RWPE1 (cell line): ENCODE measurements at regions not wholly inside any gene's neighbourhood (a gene's known extent, or its start where the extent isn't known, plus 50 kb on each side); places are given as distances from the start of the nearest gene placed in this dataset.

Experiments
- CTCF ChIA-PET: fragments of 350-600 bp; sonication (Branson Sonifier 250); formaldehyde crosslinking; extraction: SDS; loops from one replicate; lab custom pipeline; 2021; lab: Yijun Ruan, JAX
- POLR2A ChIA-PET: fragments of 400-600 bp; formaldehyde crosslinking; extraction: SDS; loops from one replicate; lab custom pipeline; 2020; ENCODE audit warnings: antibody characterized with exemption; ENCODE audit not compliant: low non-redundant PET; lab: Yijun Ruan, JAX
- DNase-seq: peaks from one replicate; pipeline ENCODE4 v3.0.0; 2012; ENCODE audit warnings: low spot score
- H3K27ac ChIP-seq: fragments of 450-650 bp; 2 replicates; pipeline ENCODE4 v1.5.1; 2017
- TF ChIP-seq, protein P1 (sequence below): fragments of 450-650 bp; conservative IDR thresholded peaks from 2 replicates; pipeline ENCODE4 v1.5.1; 2017; ENCODE audit warnings: low read depth, mild to moderate bottlenecking

DNA sequence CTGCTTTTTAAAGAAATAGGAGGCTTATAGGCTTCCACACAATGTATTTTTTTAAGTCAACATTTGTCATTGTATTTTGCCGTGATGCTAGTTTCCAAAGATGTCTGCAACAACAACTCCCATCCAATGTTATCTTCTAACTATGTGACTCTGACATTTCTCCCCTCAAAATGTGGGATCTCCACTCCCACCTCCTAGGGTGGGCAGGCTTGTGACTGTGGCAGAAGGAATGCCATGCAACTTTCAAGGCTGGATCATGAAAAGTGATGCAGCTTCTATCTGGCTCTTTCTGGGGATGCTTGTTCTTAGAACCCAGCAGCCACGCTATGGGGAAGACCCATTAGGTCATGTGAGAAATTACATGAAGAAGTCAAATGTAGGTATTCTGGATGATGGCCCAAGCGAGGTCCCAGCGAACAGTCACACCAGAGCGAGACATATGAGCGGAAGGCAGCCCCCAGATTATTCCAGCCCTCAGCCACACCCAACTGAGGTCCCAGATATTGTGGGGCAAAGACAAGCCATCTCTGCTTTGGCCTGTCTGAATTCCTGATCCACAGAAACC is 124.3 kb downstream of the BDH1 start:
- ChIA-PET CTCF (no interaction called here), POLR2A (no interaction called here)
- no peak overlapping the region for H3K27ac ChIP-seq
- TF ChIP-seq, protein P1, sequence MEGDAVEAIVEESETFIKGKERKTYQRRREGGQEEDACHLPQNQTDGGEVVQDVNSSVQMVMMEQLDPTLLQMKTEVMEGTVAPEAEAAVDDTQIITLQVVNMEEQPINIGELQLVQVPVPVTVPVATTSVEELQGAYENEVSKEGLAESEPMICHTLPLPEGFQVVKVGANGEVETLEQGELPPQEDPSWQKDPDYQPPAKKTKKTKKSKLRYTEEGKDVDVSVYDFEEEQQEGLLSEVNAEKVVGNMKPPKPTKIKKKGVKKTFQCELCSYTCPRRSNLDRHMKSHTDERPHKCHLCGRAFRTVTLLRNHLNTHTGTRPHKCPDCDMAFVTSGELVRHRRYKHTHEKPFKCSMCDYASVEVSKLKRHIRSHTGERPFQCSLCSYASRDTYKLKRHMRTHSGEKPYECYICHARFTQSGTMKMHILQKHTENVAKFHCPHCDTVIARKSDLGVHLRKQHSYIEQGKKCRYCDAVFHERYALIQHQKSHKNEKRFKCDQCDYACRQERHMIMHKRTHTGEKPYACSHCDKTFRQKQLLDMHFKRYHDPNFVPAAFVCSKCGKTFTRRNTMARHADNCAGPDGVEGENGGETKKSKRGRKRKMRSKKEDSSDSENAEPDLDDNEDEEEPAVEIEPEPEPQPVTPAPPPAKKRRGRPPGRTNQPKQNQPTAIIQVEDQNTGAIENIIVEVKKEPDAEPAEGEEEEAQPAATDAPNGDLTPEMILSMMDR: no peak
- no peak for DNase-seq

DNA sequence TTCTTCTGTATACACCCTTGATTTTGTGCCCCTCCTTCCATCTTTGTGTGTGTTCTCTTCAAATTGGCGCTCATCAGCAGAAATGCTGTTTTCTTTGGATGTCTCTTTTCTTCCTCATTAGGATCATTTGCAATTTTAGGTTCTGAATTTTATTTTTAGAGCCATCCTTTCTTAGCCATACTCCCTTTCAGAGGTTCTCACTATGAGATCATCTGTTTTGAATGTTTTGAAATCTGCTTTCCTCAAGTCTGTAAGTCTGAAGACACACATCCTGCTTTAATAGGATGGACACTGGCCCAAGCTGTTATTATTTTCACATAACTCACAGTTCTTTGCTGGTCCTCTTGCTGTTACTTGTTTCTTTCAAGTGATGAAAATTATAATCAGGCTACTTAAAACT is 124.8 kb downstream of the BDH1 start:
- H3K27ac ChIP-seq: no peak overlapping the region
- DNase-seq: no peak
- ChIA-PET CTCF (no interaction called here), POLR2A (no interaction called here)
- TF ChIP-seq, protein P1: no peak

DNA sequence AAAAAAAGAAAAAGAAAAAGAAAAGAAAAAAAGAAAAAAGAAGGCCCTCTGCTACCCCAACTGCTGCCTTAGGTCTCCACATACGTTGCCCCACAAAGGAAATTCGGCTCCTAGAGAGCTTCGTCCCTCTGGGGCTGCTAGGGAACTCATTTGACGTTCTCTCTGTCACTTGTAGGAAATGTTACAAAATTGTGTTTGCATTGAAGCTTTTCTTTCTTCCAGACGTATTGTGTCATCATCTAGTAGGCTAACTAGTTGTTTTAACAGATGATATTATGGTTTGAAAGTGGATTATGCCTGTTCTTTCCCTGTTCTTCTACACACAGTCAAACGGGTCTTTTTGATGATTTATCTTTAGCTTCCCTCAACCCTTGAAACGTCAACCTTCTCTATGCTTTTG is 125.3 kb downstream of the BDH1 start:
- no peak for DNase-seq
- H3K27ac ChIP-seq: no peak overlapping the region
- TF ChIP-seq, protein P1: no peak
- POLR2A ChIA-PET: no interaction called here
- CTCF ChIA-PET: no interaction called here

DNA sequence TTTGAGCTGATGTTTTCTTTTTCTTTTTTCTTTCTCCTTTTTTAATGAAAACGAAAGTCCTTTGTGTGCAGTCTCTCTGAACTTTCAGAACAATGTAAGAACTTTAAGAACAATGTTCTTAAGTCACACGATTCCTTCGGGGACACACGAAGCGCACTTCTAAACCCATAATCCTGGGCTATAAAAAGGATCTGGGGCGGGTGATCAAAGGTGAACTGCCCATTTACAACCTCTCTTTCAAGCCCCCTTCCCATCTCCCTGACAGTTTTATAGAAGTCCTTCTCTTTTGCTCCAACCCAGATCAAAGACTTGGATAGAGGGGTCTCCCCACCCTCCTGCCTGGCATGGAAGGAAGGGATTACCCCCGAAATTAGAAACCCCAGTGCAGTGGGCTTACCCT is 126.8 kb downstream of the BDH1 start:
- POLR2A ChIA-PET: no interaction called here
- no peak overlapping the region for H3K27ac ChIP-seq
- TF ChIP-seq, protein P1: no peak
- no peak for DNase-seq
- CTCF ChIA-PET: no interaction called here

DNA sequence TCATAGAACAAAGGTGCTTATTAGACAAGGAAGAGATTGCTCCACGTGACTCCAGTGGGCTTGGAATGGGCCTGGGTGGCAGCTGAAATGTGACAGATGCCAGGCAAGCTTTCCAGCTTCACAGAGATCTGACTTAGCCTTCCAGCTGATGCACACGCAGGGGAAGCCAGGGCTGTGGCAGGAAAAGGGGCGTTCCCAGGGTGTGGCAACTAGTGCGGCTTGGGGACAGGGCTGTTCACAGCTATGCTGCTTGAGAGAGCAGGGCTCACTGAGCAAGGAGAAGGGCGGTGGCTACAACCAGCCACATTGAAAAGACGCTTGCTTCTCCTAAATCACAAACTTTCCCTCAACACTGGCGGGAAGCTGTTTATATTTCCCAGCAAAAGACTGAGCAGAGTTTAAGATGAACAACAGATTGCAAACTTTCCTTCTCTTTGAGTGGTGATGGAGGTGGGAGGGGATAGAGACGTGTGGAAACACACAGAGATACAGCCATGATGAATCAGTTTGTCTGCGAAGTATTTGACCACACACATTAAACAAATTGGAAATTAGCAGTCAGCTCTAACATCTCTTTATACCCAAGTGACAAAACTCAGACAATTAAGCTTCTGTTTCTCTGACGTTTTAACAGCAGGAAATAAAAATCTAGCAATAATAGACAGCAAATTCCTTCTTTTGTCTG is 127.5 kb downstream of the BDH1 start:
- TF ChIP-seq, protein P1: no peak
- ChIA-PET CTCF (interaction anchor here (0.6 to 1.2 kb wide), 2 partner anchors 41 to 62 kb away, joined by 3 to 4 read pairs; no protein-coding TSS in a partner anchor), POLR2A (no interaction called here)
- H3K27ac ChIP-seq: peak overlapping the region; percentile 37
- DNase-seq: peak; percentile 28

DNA sequence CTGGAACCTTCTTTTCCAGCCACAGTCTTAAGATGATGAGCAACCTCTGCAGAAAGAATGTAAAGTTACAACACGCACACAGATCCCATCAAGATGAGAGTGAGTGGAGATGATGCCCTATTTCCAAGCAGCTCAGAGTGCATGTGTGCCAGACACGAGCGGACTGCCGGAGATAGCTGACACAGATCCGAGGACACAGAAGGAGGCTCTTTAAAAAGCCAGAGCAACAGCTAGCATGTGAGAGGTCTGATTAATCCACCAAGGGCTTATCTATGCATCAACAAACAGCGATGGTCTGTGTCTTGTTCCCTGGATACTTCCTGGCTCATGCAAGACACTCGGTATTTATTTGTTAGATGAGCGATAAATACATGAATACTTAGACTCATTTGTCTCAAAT is 128.6 kb upstream of the DLG1 start:
- POLR2A ChIA-PET: no interaction called here
- H3K27ac ChIP-seq: no peak overlapping the region
- no peak for DNase-seq
- TF ChIP-seq, protein P1: no peak
- CTCF ChIA-PET: interaction anchor here (0.7 kb wide), 1 partner anchor 23 kb away, joined by 3 read pairs; no protein-coding TSS in a partner anchor
